Suppressor macrophage (primary cell): ENCODE measurements at regions not wholly inside any gene's neighbourhood (a gene's known extent, or its start where the extent isn't known, plus 50 kb on each side); places are given as distances from the start of the nearest gene placed in this dataset.

Source experiments
- DNase-seq, 4 experiments: peaks; one replicate each; pipeline ENCODE4 v3.0.0-alpha.2; 2020 to 2022

GRCh38 chr1:30418939-30419720, 304.3 kb downstream of the MATN1 start:
- DNase-seq: no peak

DNA sequence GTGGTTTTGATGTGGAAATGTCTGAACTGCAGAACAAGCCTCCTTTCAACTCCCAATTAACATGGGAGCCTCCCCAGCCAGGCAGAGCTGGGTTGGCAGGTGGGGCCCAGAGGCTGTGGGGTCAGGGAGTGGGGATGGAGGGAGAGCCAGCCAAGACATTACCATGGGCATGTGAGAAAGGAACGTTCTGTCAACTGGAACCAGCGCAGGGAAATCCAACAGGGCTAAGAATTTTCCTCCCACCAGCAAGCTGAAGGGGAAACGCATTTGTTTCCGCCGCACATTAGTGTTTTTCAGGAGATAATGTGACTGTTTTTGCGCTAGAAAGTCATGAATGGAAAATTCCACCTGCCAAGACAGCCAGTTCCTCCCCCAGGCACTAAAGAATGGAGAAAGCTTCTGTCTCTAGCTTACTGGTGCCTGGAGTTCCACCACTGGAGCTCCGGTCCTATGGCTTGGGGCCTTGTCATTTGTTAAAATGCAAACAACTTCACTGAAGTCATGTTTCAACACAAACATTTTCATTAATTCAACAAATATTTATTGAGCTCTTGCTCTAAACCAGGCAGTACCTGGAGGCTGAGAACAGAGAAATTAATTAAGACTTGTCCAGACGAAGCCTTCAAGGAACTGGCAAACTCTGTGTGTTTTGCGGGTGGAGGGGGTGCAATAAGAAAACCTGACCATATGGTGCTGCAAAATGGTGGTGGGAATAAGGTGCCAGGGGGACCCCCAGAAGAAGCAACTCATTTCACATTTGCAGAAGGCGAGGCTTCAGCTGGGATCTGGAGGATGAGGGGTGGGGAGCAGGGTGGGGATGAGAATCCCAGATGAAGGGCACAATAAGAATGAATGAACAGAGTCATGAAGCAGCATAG, 305.1 kb downstream of the MATN1 start:
- no peak for DNase-seq

GRCh38 chr1:30417701-30418046, 305.7 kb downstream of the MATN1 start:
- no peak for DNase-seq

DNA sequence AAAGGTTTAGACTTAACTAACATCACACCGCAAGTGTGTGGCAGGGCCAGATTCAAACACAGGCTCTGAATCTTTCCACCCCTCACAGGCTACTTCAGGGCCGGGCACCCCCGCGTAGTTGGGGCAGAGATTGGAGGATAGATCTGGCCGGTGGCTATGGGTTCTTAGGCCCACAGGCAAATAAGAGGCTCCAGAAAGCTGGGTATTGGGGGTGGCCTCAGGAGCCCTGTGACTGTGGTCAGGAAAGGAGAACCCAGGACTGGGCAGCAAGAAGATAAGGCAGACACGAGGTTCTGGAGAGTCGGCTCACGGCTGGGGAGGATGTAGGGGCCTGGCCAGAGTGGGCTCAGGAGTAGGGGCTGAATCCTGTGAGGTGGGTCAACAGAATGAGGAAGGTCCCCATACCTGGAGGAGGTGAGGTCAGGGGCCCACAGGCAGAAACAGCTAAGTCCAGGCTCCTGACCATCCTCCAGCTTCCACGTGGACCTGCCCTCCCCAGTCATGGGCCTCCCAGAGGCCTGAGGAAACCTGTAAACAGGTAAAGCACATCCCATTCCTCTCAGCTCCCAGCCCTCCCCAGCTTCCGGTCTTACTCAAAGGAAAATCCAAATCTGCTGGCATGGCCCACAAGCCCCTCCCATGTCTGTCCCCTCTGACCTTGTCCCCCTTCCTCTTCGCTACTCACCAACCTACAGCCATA, 306.2 kb downstream of the MATN1 start:
- DNase-seq: no peak

DNA sequence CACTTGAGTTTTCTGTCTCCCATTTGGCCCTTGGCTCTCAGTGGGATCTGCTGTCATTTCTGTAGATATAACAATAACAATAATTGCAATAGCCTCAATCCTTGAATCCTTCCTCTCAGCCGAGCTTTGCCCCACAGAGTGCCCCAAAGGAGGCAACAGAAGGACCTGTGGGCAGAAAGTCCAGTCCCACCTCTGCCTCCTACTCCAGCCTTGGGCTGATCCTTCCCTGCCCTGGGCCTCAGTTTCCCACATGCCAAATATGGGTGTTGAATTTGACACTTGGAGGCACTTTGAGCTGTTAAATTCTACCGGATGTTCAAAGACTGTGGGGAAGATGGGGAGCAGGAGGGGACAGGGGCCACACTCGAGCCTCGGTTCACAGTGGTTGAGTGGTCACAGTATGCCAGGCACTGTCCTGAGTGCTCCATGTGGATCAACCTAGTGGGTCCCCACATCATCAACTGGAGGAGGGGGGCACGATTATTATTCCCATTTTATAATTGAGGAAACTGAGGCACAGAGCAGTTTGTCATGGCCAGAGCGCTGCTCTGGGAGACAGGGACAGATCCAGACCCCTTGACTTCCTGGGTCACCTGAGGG, 307.1 kb downstream of the MATN1 start:
- DNase-seq: no peak

GRCh38 chr1:30415171-30415940, 308.0 kb downstream of the MATN1 start:
- DNase-seq: no peak

DNA sequence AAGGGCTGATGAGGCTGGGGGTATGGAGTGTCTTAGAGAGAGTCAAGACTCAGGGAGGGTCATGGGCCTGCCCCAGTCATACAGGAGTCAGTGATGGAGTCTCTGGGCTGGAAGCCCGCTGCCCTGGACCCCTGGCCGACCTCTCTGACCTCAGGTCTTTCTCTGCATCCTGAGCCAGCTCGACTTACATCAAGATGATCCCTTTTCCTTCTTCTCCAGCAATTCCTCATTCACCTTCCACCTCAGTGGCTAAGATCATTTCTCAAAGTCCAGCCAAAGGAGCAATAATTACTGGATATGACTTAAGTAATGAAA, 308.6 kb downstream of the MATN1 start:
- no peak for DNase-seq

GRCh38 chr1:30414086-30414850, 309.1 kb downstream of the MATN1 start:
- no peak for DNase-seq

DNA sequence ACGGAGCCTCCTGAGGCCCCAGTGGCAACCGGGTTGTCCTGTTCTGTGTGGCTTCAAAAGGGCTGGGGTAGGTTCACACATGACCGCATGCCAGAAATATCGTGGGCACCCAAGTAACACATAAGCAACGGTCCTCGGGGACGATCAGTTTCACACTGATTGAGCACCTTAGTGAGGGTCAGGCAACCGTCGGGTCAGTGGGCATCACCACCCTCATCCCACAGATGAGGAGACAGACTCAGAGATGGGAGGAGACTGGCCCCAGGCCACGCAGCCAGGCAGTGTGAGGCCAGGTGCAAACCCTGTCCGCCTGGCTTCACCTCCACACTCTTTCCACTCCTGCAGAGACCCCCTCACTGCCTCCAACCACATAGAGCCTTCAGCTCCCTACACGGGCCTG, 309.8 kb downstream of the MATN1 start:
- no peak for DNase-seq

- no peak for DNase-seq
Observed at GRCh38 chr1:30413111-30413440, 310.3 kb downstream of the MATN1 start.

DNA sequence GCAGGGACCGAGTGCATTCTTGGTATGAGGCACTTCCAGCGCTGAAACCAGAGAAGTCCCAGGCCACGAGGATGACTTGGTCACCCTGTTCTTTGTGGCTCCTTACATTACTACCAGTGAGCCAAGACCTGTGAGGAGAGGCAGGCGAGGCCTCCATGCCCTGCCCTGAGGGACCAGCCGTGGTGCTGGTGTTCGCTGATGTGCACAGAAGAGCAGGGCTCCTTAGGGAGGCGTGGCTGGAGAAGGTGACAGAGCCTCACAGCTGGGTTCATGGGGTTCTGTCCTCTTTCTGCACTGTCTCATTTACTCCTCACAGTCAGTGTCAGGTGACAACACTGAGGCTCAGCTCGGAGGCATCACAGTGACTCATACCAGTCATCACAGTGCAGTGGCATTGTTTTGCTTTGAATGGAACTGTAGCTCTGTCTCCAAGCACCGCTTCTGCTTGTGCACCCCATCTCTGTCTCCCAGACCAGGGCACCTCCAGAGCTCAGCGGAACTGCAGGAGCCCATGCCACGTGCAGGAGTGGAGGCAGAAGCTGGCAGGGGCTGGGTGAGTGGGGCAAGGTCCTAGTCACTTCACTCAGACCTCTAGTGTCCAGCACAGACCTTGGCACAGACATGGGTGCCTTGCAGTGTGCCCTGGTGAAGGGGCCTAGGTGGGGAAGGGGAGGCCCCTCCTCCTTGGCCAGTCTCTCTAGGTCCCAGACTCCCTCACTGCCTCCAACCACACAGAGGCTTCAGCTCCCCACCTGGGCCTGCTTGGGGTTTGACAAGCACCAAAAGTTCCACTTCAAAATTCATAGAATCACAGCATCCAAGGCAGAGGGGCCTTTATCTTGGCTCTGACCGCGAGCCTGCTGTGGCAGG, 310.9 kb downstream of the MATN1 start:
- DNase-seq: no peak

DNA sequence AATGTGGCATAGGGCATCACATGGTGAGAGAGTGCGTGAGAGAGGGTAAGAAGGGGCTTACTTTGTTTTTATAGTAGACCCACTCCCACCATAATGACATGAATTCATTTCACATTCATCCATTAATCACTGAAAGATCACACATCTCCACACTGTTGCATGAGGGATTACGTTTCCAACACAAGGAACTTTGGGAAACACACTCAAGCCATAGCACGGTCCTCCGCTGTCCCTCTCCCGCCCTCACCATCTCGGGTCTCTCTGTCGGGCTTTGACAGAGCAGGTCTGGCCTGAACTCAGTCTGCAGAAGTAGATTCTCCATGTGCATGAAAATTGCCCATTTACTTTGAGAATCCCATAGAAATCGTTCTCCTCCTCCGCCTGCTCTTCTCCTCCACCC, 312.2 kb downstream of the MATN1 start:
- DNase-seq: no peak

DNA sequence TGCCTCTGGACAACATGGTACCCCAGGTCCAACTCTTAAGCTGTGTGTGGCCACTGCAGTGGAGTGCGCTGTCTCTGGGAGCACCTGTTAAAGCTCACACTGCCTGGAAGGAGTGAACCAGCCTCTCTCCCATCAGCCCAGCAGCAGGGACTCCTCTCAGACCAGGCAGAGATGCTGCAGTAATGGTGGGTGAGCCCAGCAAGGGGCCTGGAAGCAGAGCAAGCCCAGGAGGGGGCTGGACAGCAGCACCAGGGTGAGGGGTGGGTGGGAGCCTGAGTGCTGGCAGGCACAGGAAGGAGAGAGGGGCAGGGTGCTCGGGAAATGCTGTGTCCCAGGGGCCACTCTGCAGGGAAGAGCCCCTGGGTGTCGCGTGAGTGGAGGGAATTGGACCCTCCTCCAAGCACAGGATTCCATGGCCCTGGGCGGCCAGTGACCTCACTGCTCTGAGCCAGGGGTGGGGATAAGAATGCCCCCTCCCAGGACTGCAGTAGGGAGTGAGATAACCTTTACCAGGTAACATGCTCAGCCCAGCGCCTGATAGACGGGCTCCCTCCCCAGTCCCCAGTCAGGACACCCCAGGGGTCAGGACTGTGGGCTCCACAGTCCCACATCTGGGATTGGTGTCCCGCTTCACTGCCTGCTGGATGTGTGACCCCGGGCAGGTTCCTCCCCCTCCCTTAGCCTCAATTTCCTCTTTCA, 313.1 kb downstream of the MATN1 start:
- DNase-seq: no peak

DNA sequence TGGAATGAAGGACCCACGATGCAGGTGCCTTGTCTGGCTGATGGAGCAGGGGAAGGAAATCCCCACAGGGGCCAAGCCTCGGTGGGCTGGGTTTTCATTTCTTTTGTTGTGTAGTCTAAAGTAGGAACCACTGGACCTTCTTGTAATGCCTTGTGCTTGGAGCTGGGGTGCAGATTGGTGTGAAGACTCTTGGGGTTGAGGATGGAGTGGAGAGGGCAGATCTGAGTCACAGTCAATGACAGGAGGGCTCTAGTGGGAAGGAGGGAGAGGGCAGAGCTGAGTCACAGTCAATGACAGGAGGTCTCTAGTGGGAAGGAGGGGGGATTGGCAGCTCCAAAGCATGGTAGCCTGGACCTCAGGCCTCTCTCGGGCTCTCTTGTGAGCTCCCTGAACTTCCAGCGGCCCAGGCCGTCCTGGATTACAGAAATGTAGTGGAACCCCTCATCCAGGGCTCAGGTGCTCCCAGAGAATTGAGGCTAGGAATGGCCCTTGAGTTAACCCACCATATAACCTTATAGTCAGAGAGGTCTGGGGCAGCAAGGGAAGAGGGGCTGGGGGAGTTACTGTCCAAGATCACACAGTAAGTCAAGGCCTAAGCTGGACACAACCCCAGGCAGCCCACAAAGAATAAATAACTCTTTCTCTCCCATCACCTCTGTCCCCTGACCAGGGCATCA, 313.8 kb downstream of the MATN1 start:
- no peak for DNase-seq

DNA sequence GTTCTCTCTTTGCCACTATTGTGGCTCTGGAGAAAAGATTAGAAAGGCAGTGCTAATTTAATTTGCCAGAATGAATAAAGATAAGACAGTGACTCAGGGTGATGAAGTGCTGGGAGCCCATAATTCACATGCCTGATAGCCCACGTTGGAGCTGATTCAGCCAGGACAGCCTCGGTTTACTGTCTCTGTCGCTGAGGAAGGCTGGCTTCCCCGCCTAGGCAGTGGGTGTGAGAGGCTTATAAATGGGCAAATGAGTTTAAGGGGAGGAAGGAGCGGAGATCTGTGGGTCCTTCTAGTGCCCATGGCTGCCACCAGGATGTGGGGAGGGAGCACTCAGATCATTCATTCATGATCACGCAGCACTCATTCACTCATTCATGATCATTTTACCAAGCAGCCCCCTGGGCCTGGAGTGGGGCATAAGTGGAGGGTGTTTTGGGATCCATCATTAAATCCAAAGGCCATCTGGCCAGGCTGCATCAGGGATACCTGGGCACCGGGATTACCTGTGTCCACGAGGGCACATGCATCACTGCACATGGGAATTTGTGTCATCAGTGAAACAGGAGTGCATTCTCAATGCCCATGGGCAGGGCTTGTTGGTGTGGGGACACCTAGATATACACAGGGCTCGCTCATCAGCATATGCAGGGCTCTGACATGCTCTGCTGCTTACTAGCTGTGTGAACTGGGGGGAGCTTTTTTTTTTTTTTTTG, 315.4 kb downstream of the MATN1 start:
- no peak for DNase-seq

DNA sequence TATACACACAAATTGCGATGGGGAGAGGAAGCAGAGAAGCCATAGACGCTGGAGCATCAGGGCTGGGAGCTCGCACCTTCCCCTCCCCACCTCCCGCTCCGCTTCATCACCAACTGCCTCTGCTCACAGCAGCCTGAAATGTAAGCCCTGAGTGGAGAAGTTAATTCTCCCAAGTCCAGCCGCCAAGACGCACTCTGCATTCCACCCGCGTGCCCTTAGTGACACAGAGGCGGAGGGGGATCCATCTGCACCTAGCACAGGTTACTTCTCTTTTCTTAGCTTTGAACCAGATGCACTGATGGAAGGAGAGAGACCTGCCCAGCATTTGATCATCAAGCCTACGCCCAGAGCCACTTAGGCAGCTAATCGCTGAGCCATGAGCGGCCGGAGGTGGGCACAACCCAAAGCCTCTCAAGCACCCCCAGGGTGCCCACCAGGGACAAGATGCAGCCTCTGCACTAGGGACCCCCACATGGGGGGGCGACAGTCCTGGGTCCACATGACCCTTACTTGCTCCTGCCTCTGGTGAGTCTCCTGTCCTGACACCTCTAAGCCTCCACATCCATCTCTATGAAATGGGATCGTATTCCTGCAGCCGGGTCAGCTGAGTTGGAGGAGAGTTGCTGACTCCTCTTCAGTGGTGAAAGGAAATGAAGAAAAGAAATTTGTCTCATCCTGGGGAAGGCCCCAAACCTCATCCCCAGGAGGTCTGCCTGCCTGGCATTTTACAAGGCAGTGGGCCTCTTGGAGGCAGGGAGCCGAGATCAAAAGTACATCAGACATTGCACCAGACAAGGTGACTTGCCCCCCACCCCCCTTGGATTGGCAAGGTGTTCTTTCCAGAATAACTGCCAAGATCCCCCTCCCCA, 316.2 kb downstream of the MATN1 start:
- DNase-seq: no peak

GRCh38 chr1:30405631-30406212, 317.7 kb downstream of the MATN1 start:
- DNase-seq: no peak
